Gastrocnemius medialis (tissue), 4 donors: ENCODE measurements at regions not wholly inside any gene's neighbourhood (a gene's known extent, or its start where the extent isn't known, plus 50 kb on each side); places are given as distances from the start of the nearest gene placed in this dataset.

ENCODE experiments used
- CTCF ChIP-seq, 5 experiments: fragments of 450-650 bp in 3 of 5; fragments of 200-600 bp in 2 of 5; sonication (generic) in 2 of 5; IDR thresholded peaks in 4 of 5; conservative IDR thresholded peaks in 1 of 5; 1 replicate in 4 of 5; 2 replicates in 1 of 5; pipeline ENCODE4 v1.5.1; 2016 to 2019; ENCODE audit warnings: antibody characterized with exemption in 5 of 5, mild to moderate bottlenecking in 3 of 5, moderate library complexity in 3 of 5
- POLR2A ChIP-seq, 2 donors: fragments of 450-650 bp; IDR thresholded peaks; one replicate each; pipeline ENCODE4 v1.6.1; 2017; ENCODE audit warnings: antibody characterized with exemption in 2 of 2, mild to moderate bottlenecking in 2 of 2, moderate library complexity in 2 of 2

- TF ChIP-seq CTCF (IDR thresholded peaks at IDR 0.05 in 4 of 5, conservative IDR thresholded peaks at IDR 0.05 in 1 of 5) (no peak), POLR2A (IDR thresholded peaks at IDR 0.05) (no peak)
Observed at GRCh38 chr11:113533425-113533698, 58.2 kb upstream of the DRD2 start.
